HCT116 (cell line): ENCODE measurements at regions not wholly inside any gene's neighbourhood (a gene's known extent, or its start where the extent isn't known, plus 50 kb on each side); places are given as distances from the start of the nearest gene placed in this dataset.

Experiments
- ATAC-seq: fragments of 200-7000 bp; cut with Tn5 transposase; 2 replicates; pipeline ENCODE4 v1.9.1; 2020; ENCODE audit warnings: mild to moderate bottlenecking, moderate library complexity
- BruUV-seq: library from RNA; stranded (reverse); fragments of 400-500 nt; replicated peaks from 2 replicates; lab custom pipeline; 2021; lab: Mats Ljungman, UMichigan
- CTCF ChIA-PET: fragments of 300-600 bp; sonication (Branson Sonifier 250); formaldehyde crosslinking; loops from one replicate; lab custom pipeline; 2021; ENCODE audit warnings: antibody characterized with exemption; lab: Charles Lee
- POLR2A ChIA-PET: fragments of 300-600, 350-600 bp; sonication (Branson Sonifier 250); formaldehyde crosslinking; loops from one replicate; lab custom pipeline; 2021; ENCODE audit warnings: antibody characterized with exemption; lab: Charles Lee
- RAD21 ChIA-PET, 2 experiments: fragments of 300-600 bp; sonication (Branson Sonifier 250); formaldehyde crosslinking; loops; one replicate each; lab custom pipeline; 2023; ENCODE audit warnings: low total read pairs in 2 of 2; ENCODE audit not compliant: uncharacterized antibody in 2 of 2, unreplicated experiment in 2 of 2, low non-redundant PET in 1 of 2; lab: Charles Lee
- DNase-seq: peaks from one replicate; pipeline ENCODE4 v3.0.0-alpha.2; 2010; ENCODE audit warnings: low read depth, low spot score
- H2AFZ ChIP-seq: fragments of 200-600 bp; shearing (Covaris generic), sonication (generic); 2 replicates; pipeline ENCODE4 v1.6.1; 2017; ENCODE audit warnings: low read depth, mixed run types, mixed read lengths, antibody characterized with exemption, low read length; ENCODE audit not compliant: poor library complexity, severe bottlenecking
- H3K27ac ChIP-seq: 2 replicates; pipeline ENCODE4 v1.5.1; 2012; ENCODE audit warnings: low read depth, low read length
- H3K27me3 ChIP-seq: fragments of 200-600 bp; sonication (generic); 2 replicates; pipeline ENCODE4 v1.6.1; 2016; ENCODE audit warnings: mixed run types, low read length, mixed read lengths; ENCODE audit not compliant: insufficient read depth
- H3K36me3 ChIP-seq, 2 experiments: fragments of 200-500 bp in 1 of 2; fragments of 200-600 bp in 1 of 2; sonication (Bioruptor generic) in 1 of 2; sonication (generic) in 1 of 2; 2 replicates each; pipeline versions ENCODE4 v1.5.1 to v1.6.1; 2014 to 2016; ENCODE audit warnings: low read length in 2 of 2, inconsistent platforms in 1 of 2, mixed read lengths in 1 of 2, mixed run types in 1 of 2; ENCODE audit not compliant: insufficient read depth in 2 of 2, control insufficient read depth in 1 of 2
- H3K4me1 ChIP-seq, 2 experiments: fragments of 200-600 bp in 1 of 2; sonication (generic) in 1 of 2; 2 replicates each; pipeline versions ENCODE4 v1.5.1 to v1.6.1; 2012 to 2017; ENCODE audit warnings: low read length in 2 of 2, inconsistent platforms in 1 of 2, mild to moderate bottlenecking in 1 of 2, mixed read lengths in 1 of 2, mixed run types in 1 of 2, moderate library complexity in 1 of 2; ENCODE audit not compliant: insufficient read depth in 2 of 2, control insufficient read depth in 1 of 2
- H3K4me2 ChIP-seq: fragments of 200-600 bp; sonication (generic); 2 replicates; pipeline ENCODE4 v1.6.1; 2017; ENCODE audit warnings: mixed run types, low read length, mixed read lengths
- H3K4me3 ChIP-seq, 2 experiments: fragments of 200-600 bp in 1 of 2; sonication (generic) in 1 of 2; replicated peaks in 1 of 2; 2 replicates each; pipeline ENCODE4 v1.5.1; 2011 to 2016; ENCODE audit warnings: low read length in 2 of 2, control low read depth in 1 of 2, low read depth in 1 of 2, mild to moderate bottlenecking in 1 of 2, mixed read lengths in 1 of 2, mixed run types in 1 of 2
- H3K79me2 ChIP-seq: fragments of 200-600 bp; sonication (generic); 2 replicates; pipeline ENCODE4 v1.6.1; 2017; ENCODE audit warnings: mild to moderate bottlenecking, mixed run types, low read length, moderate library complexity, mixed read lengths; ENCODE audit not compliant: insufficient read depth
- H3K9ac ChIP-seq: fragments of 200-600 bp; sonication (generic); 2 replicates; pipeline ENCODE4 v1.6.1; 2016; ENCODE audit warnings: low read length, mixed read lengths
- H3K9me2 ChIP-seq: fragments of 200-600 bp; sonication (generic), shearing (Covaris generic); 2 replicates; pipeline ENCODE4 v1.6.1; 2017; ENCODE audit warnings: mixed run types, mild to moderate bottlenecking, moderate library complexity; ENCODE audit not compliant: insufficient read depth
- H3K9me3 ChIP-seq, 2 experiments: fragments of 200-500 bp in 1 of 2; fragments of 200-600 bp in 1 of 2; sonication (Bioruptor generic) in 1 of 2; sonication (generic) in 1 of 2; 2 replicates each; pipeline ENCODE4 v1.6.1; 2014 to 2017; ENCODE audit warnings: low read length in 2 of 2, mixed read lengths in 2 of 2, inconsistent platforms in 1 of 2, low read depth in 1 of 2, mild to moderate bottlenecking in 1 of 2, mixed run types in 1 of 2, moderate library complexity in 1 of 2; ENCODE audit not compliant: control insufficient read depth in 1 of 2, insufficient read depth in 1 of 2
- H4K20me1 ChIP-seq: fragments of 200-600 bp; sonication (generic), shearing (Covaris generic); 2 replicates; pipeline ENCODE4 v1.6.1; 2017; ENCODE audit warnings: mixed run types, mild to moderate bottlenecking, moderate library complexity; ENCODE audit not compliant: insufficient read depth
- ATF3 ChIP-seq: IDR thresholded peaks from 2 replicates; pipeline ENCODE4 v1.6.1; 2012
- EGR1 ChIP-seq: IDR thresholded peaks from 2 replicates; pipeline ENCODE4 v1.6.1; 2012; ENCODE audit warnings: low read depth
- FOSL1 ChIP-seq: IDR thresholded peaks from 2 replicates; pipeline ENCODE4 v1.6.1; 2012; ENCODE audit warnings: low read depth
- RAD21 ChIP-seq: IDR thresholded peaks from 2 replicates; pipeline ENCODE4 v1.6.1; 2012; ENCODE audit warnings: low read depth, mild to moderate bottlenecking
- SIN3A ChIP-seq: IDR thresholded peaks from 2 replicates; pipeline ENCODE4 v1.6.1; 2012; ENCODE audit warnings: low read depth
- ZBTB33 ChIP-seq: IDR thresholded peaks from 2 replicates; pipeline ENCODE4 v1.6.1; 2011; ENCODE audit warnings: mild to moderate bottlenecking, low read length, moderate library complexity; ENCODE audit not compliant: insufficient replicate concordance; ENCODE audit errors: extremely low read depth
- ZNF274 ChIP-seq: fragments of 200-500 bp; sonication (Bioruptor generic); IDR thresholded peaks from 2 replicates; pipeline ENCODE4 v1.6.1; 2014; ENCODE audit warnings: mild to moderate bottlenecking, low read depth, low read length, inconsistent platforms
- intact Hi-C: fragments of 100-400 bp; cut with micrococcal nuclease; formaldehyde crosslinking; loops from 2 replicates; pipeline ENCODE4 v1.10.0; 2022

DNA sequence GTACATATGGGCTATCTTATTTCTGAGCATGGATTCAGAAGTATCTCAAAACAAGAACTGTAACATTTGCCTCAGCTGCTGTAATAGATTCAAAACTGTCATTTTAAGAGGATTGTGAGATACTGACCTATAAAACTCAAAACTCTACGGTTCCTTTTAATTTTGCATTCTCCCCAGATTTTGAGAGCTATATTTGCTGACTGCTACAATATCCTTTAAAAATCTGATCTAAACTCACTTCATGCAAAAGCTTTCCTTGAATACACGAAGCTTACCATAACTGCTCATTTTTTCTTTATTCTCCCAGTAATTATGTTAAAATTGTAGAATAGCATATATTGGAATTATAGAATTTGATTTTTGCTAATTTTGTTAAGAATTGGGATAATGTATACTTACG lies 158.7 kb upstream of the ROBO1 start:
- POLR2A ChIA-PET, result no interaction called here
- H4K20me1 ChIP-seq, result no peaks in the 10 kb centered on the region
- peaks cover 4 to 13% of the 10 kb centered on the region in 2 experiments; a peak in 1 of 4 replicates for H3K9me3 ChIP-seq
- TF ChIP-seq RAD21, result no peak
- H3K79me2 ChIP-seq, result no peaks in the 10 kb centered on the region
- RAD21 ChIA-PET, result no interaction called here
- no peak for ATAC-seq
- no peak overlapping the region for H3K27ac ChIP-seq
- intact Hi-C loops, result no loop called here
- no peaks in the 10 kb centered on the region for H3K36me3 ChIP-seq
- H3K27me3 ChIP-seq, result no peaks in the 10 kb centered on the region
- BruUV-seq, result no TSS peak
- no peak for DNase-seq
- no peak overlapping the region for H3K4me3 ChIP-seq
- no peak overlapping the region for H2AFZ ChIP-seq
- CTCF ChIA-PET, result no interaction called here
- no peaks in the 10 kb centered on the region for H3K9me2 ChIP-seq
- H3K4me2 ChIP-seq, result no peak overlapping the region
- H3K4me1 ChIP-seq, result no peaks in the 10 kb centered on the region
- no peak overlapping the region for H3K9ac ChIP-seq

DNA sequence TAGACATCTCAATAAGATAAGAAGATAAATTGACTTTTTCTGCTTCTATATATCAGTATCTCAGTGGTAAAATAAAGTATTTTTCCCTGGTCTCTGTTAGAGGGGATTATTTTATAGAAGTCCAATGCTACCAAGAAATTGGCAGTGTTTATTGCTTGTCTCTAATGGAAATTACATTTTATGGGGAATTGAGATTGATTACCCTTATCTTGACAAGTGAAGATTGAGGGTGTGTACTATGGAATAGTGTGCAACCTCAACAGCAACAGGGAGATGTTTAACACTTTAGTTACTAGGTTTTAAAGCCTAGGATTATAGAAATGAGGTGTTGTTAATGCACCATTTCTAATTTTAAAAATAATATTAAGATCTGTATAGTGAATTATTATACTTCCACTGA lies 154.8 kb upstream of the ROBO1 start:
- no peak for ATAC-seq
- no peaks in the 10 kb centered on the region for H4K20me1 ChIP-seq
- intact Hi-C loops, result no loop called here
- H2AFZ ChIP-seq, result no peak overlapping the region
- peaks cover 0 to 4% of the 10 kb centered on the region in 2 experiments; a peak in 1 of 4 replicates for H3K9me3 ChIP-seq
- no peak for DNase-seq
- no peak overlapping the region for H3K9ac ChIP-seq
- CTCF ChIA-PET, result no interaction called here
- no peaks in the 10 kb centered on the region for H3K4me1 ChIP-seq
- POLR2A ChIA-PET, result no interaction called here
- H3K27me3 ChIP-seq, result no peaks in the 10 kb centered on the region
- no peaks in the 10 kb centered on the region for H3K79me2 ChIP-seq
- TF ChIP-seq FOSL1 (no peak), SIN3A (no peak), ZNF274 (no peak), EGR1 (no peak), ZBTB33 (no peak), ATF3 (no peak)
- TF ChIP-seq, all 23 proteins: peak for 0
- BruUV-seq, result no TSS peak
- Histone ChIP-seq H3K4me2 (no peak overlapping the region), H3K4me3 (no peak overlapping the region), H3K27ac (no peak overlapping the region), H3K36me3 (no peaks in the 10 kb centered on the region), H3K9me2 (no peaks in the 10 kb centered on the region)
- RAD21 ChIA-PET, result no interaction called here
